ENCODE measurements at regions not wholly inside any gene's neighbourhood (a gene's known extent, or its start where the extent isn't known, plus 50 kb on each side); places are given as distances from the start of the nearest gene placed in this dataset.

- TF ChIP-seq, protein P1, sequence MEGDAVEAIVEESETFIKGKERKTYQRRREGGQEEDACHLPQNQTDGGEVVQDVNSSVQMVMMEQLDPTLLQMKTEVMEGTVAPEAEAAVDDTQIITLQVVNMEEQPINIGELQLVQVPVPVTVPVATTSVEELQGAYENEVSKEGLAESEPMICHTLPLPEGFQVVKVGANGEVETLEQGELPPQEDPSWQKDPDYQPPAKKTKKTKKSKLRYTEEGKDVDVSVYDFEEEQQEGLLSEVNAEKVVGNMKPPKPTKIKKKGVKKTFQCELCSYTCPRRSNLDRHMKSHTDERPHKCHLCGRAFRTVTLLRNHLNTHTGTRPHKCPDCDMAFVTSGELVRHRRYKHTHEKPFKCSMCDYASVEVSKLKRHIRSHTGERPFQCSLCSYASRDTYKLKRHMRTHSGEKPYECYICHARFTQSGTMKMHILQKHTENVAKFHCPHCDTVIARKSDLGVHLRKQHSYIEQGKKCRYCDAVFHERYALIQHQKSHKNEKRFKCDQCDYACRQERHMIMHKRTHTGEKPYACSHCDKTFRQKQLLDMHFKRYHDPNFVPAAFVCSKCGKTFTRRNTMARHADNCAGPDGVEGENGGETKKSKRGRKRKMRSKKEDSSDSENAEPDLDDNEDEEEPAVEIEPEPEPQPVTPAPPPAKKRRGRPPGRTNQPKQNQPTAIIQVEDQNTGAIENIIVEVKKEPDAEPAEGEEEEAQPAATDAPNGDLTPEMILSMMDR (conservative IDR thresholded peaks at IDR 0.05; ENCODE audit: low read length) = no peak
- TF ChIP-seq EZH2phosphoT487 (IDR thresholded peaks at IDR 0.05; ENCODE audit: borderline replicate concordance) = no peak
These were observed 186.7 kb upstream of the NUDT6 start for GRCh38 chr4:123109139-123109538.

Measured in Loucy (cell line).